Choroid plexus epithelial cell (primary cell): ENCODE measurements at regions not wholly inside any gene's neighbourhood (a gene's known extent, or its start where the extent isn't known, plus 50 kb on each side); places are given as distances from the start of the nearest gene placed in this dataset.

ENCODE experiments used
- DNase-seq: peaks from one replicate; pipeline ENCODE4 v3.0.0-alpha.2; 2010; ENCODE audit warnings: low read depth
- H3K4me3 ChIP-seq: 2 replicates; pipeline ENCODE4 v1.5.1; 2011; ENCODE audit warnings: low read depth, mild to moderate bottlenecking, control low read depth, low read length, moderate library complexity
- CTCF ChIP-seq: conservative IDR thresholded peaks from 2 replicates; pipeline ENCODE4 v1.5.1; 2011; ENCODE audit warnings: low read depth, mild to moderate bottlenecking, control low read depth, inconsistent platforms, low read length, moderate library complexity

GRCh38 chr15:70266412-70267121 lies 168.8 kb upstream of the TLE3 start:
- peak; percentile 77 for DNase-seq
- no peak overlapping the region for H3K4me3 ChIP-seq
- TF ChIP-seq CTCF = no peak

GRCh38 chr15:70265986-70266385 lies 168.3 kb upstream of the TLE3 start:
- DNase-seq = no peak
- no peak for TF ChIP-seq CTCF
- no peak overlapping the region for H3K4me3 ChIP-seq

GRCh38 chr15:70265466-70265978 lies 167.8 kb upstream of the TLE3 start:
- peak; percentile 43 for TF ChIP-seq CTCF
- DNase-seq = no peak
- no peak overlapping the region for H3K4me3 ChIP-seq

GRCh38 chr15:70264738-70265465 lies 167.2 kb upstream of the TLE3 start:
- no peak for DNase-seq
- no peak for TF ChIP-seq CTCF
- H3K4me3 ChIP-seq = no peak overlapping the region

GRCh38 chr15:70264014-70264582 lies 166.4 kb upstream of the TLE3 start:
- no peak for DNase-seq
- H3K4me3 ChIP-seq = no peak overlapping the region
- TF ChIP-seq CTCF = no peak

GRCh38 chr15:70262591-70263274 lies 165.0 kb upstream of the TLE3 start:
- no peak for DNase-seq
- H3K4me3 ChIP-seq = no peak overlapping the region
- no peak for TF ChIP-seq CTCF
